ENCODE measurements at regions not wholly inside any gene's neighbourhood (a gene's known extent, or its start where the extent isn't known, plus 50 kb on each side); places are given as distances from the start of the nearest gene placed in this dataset.

DNA sequence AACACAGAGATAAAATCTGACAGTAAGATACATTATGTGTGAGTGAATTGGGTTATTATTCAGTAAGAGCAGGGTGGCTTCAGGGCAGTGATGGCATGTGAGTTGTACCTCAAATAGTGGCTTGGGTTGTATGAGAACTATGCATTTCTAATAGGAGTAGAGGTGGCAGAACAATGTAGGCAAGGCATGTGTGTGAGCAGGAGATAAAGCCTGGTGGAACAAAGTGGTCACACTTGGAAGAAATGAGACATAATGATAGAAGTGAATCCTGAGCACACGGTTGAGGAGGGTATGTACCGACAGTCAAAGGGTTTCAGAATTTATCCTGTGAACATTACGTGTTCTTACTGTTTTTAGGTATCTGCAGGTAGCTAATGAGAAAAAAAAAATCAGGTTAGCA is 159.3 kb downstream of the CASP12 start:
- TF ChIP-seq, protein P1, sequence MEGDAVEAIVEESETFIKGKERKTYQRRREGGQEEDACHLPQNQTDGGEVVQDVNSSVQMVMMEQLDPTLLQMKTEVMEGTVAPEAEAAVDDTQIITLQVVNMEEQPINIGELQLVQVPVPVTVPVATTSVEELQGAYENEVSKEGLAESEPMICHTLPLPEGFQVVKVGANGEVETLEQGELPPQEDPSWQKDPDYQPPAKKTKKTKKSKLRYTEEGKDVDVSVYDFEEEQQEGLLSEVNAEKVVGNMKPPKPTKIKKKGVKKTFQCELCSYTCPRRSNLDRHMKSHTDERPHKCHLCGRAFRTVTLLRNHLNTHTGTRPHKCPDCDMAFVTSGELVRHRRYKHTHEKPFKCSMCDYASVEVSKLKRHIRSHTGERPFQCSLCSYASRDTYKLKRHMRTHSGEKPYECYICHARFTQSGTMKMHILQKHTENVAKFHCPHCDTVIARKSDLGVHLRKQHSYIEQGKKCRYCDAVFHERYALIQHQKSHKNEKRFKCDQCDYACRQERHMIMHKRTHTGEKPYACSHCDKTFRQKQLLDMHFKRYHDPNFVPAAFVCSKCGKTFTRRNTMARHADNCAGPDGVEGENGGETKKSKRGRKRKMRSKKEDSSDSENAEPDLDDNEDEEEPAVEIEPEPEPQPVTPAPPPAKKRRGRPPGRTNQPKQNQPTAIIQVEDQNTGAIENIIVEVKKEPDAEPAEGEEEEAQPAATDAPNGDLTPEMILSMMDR (IDR thresholded peaks at IDR 0.05; ENCODE audit: low read depth, low read length) = no peak
- TF ChIP-seq, protein P2, sequence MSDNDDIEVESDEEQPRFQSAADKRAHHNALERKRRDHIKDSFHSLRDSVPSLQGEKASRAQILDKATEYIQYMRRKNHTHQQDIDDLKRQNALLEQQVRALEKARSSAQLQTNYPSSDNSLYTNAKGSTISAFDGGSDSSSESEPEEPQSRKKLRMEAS (IDR thresholded peaks at IDR 0.05; ENCODE audit: low read depth, low read length) = no peak
- TF ChIP-seq MYC (IDR thresholded peaks at IDR 0.05; ENCODE audit: low read depth, low read length) (no peak), POLR2A (IDR thresholded peaks at IDR 0.05; ENCODE audit: extremely low read depth, insufficient read length) (no peak)
